HG02870 (cell line): ENCODE measurements at regions not wholly inside any gene's neighbourhood (a gene's known extent, or its start where the extent isn't known, plus 50 kb on each side); places are given as distances from the start of the nearest gene placed in this dataset.

ENCODE experiments used
- ATAC-seq: cut with Tn5 transposase; IDR thresholded peaks from one replicate; pipeline ENCODE4 v1.9.1; 2021; ENCODE audit warnings: mild to moderate bottlenecking, moderate library complexity; ENCODE audit not compliant: unreplicated experiment

GRCh38 chr11:114857281-114857680 lies 179.0 kb downstream of the NXPE2 start:
- no peak for ATAC-seq

GRCh38 chr11:114864896-114865295 lies 186.6 kb downstream of the NXPE2 start:
- no peak for ATAC-seq

DNA sequence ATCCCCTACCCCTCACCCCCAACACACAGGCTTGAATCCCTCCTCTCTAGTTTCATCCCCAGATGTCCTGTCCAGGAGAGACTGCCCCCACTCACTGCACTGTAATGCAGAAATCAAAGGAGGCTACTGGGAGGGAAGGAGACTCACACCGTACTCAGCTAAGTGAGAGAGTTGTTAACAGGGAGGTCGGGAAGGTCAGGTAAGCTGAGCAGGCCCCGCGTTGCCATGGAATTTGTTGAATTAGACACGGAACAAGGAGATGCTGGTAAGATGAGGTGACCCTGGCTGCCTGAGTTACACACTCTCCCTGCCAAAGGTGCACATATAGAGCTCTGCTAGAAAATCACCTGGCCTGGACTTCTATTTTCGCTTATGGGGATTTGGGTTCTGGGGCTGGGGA lies 197.9 kb downstream of the NXPE2 start:
- ATAC-seq = no peak

DNA sequence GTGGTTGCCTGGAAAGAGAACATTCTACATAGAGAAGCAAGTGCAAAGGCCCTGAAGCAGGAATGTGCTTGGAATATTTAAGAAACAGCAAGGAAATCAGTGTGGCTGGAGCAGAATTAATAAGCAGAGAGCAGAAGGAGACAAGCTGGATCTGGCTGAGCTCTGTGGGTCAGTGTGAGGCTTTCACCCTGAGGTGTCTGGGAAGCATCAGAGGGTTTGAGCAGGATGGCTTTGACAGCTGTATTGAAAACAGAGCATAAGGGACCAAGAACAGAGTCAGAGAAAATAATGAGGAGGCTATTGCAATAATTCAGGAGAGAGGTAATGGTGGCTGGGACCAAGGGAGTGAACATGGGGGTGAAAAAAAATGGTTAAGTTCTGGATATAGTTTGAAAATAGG lies 199.6 kb downstream of the NXPE2 start:
- no peak for ATAC-seq

- no peak for ATAC-seq
Observed at GRCh38 chr11:114880442-114880841, 202.1 kb downstream of the NXPE2 start.

- ATAC-seq = no peak
Observed at GRCh38 chr11:114883472-114883871, 205.1 kb downstream of the NXPE2 start.

DNA sequence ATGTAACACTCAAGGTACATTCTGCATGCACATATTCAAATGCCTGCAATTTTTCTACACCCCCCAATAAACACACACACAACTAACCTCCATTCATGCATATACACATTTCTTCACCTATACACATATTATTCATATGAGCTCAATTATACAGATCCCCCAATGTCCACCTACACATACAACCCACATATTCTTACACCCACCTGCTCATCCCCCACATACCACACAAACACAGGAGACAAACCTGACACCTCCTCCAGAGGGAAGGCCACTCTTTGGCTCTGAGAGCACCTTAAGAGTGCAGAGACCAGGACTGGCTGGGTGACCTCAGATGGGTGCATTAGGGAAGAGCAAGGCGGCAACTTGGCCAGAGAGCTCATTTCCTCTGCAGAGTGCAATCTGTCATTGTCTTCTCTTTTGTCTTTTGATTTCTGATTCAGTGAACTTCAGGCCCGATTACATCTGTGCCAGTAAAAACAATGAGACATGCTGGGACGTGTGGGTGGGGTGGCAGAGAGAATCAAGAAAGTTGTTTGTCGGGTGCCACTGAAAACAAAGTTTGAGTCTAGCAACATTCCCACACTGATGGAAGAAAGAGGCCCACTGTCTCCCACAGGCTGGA lies 208.4 kb downstream of the NXPE2 start:
- ATAC-seq = no peak

- no peak for ATAC-seq
Observed at GRCh38 chr11:114889594-114890011, 211.3 kb downstream of the NXPE2 start.

GRCh38 chr11:114890038-114890437 lies 211.7 kb downstream of the NXPE2 start:
- no peak for ATAC-seq

- no peak for ATAC-seq
Observed at GRCh38 chr11:114891911-114892310, 213.6 kb downstream of the NXPE2 start.

GRCh38 chr11:114892381-114893197 lies 214.3 kb downstream of the NXPE2 start:
- ATAC-seq = no peak

DNA sequence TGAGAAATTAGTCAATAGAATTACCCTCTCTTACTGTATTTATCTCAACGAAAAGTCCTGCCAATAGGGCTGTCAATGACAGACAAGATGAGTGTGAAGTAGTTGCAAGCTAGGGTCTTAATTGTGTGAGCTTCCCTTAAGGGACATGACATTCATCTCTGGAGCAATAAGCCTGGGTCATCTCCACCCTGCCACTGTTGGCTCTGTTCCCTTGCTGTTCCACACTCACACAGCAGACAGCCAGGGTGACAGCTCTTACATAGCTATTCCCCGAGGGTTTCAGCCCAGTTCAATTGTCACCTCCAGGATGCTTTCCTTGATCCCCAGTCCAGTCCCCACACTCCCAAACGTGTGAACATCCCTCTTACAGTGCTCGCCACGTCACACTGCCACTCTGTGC lies 215.0 kb downstream of the NXPE2 start:
- no peak for ATAC-seq

- no peak for ATAC-seq
Observed at GRCh38 chr11:114896594-114896993, 218.3 kb downstream of the NXPE2 start.

DNA sequence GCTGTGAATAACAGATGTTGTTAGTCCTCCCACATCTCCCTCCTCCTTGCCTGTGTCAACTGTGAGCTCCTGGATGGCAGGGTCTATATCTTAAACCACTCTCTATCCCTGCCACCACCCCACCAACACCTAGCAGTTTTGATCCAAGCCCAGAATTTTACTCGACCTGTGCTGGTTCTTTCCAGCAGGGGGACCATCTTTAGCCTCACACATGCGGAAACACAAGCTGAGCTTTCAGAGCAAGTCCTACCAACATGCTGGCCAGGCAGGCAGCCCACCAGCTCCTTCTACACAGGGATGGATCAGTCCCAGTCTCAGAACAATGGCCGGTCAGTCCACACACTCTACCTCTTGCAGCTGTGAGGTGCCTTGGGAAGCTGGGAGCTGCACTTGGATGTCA lies 231.5 kb downstream of the NXPE2 start:
- ATAC-seq = no peak

DNA sequence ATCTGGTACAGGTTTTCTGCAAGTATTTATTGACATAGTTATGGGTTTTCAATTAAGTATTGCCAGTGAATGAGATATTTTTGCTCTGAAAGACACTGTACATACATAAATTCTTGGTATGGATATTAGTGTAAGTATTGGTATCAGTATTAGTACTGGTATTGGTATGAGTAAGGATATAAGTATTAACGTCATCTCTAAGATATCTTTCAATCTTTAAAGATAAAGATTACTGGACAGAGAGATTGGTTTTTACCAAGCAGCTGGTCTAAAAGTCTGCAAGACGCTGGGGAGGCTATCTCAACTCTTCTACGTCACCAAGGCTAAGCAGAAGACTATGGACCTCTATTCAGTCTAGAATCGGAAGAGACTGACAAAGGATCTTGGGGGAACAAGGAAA lies 234.5 kb downstream of the NXPE2 start:
- peak; percentile 95 for ATAC-seq

GRCh38 chr11:114914231-114915005 lies 236.1 kb downstream of the NXPE2 start:
- ATAC-seq = no peak

GRCh38 chr11:114915871-114916805 lies 237.8 kb downstream of the NXPE2 start:
- ATAC-seq = no peak

- no peak for ATAC-seq
Observed at GRCh38 chr11:114918286-114918685, 240.0 kb downstream of the NXPE2 start.

DNA sequence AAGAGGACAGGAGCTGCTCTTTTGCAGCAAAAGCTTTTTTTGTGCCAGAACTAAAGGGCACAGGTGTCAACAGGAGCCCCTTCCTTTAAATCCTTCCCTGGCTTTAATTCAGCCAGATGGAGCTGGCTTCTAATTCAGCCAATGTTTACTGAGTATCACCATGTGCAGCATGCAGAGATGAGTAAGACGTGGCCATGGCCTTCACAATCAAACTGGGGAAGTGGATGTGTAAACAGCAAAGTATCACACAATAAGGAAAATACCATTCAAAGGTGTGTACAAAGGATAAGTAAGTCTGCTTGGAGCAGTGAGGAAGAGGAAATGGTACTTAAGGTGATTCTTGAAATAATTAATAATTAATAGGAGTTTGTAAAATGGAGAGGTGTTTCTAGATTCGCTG lies 243.4 kb downstream of the NXPE2 start:
- ATAC-seq = no peak

DNA sequence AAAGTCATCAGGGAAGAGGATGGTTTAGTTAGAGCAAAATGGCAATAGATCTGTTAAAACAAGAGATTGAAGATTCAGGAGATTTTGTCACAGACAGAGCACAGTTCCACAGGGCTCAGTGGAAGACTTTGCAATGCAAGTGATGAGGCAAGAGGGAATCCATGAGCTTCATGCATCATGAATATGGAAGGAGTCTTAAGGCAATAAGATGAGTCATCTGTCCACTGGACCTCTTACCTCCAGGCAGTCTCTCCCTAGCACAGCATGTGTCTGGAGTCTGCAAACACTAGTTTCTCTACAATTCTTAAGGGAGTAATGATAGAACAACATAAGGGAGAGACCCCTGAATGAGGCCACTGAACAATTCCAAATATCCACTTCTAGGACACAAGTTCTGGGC lies 245.7 kb downstream of the NXPE2 start:
- no peak for ATAC-seq

GRCh38 chr11:114925591-114925990 lies 247.3 kb downstream of the NXPE2 start:
- ATAC-seq = no peak
